ENCODE measurements at regions not wholly inside any gene's neighbourhood (a gene's known extent, or its start where the extent isn't known, plus 50 kb on each side); places are given as distances from the start of the nearest gene placed in this dataset.
A peak's percentile ranks its signal among the peaks of the same experiment; 100 is the strongest.

GRCh38 chr1:232335261-232335660 lies 294.7 kb downstream of the SIPA1L2 start:
- ChIA-PET CTCF (no interaction called here), POLR2A (ENCODE audit: unreplicated experiment) (no interaction called here)
- DNase-seq (no peak), ATAC-seq (no peak)
- Histone ChIP-seq H3K27me3 (ENCODE audit: low read length) (no peaks in the 10 kb centered on the region), H3K9me3 (ENCODE audit: low read length) (no peaks in the 10 kb centered on the region), H3K27ac (ENCODE audit: low read length) (no peak overlapping the region), H3K79me2 (ENCODE audit: low read length) (no peaks in the 10 kb centered on the region), H4K20me1 (ENCODE audit: low read length) (no peaks in the 10 kb centered on the region), H2AFZ (ENCODE audit: low read length) (no peak overlapping the region), H3F3A (ENCODE audit: low read length, unreplicated experiment) (no peaks in the 10 kb centered on the region), H3K36me3 (ENCODE audit: low read depth, low read length) (no peaks in the 10 kb centered on the region), H3K9ac (ENCODE audit: low read length) (no peak overlapping the region), H3K4me1 (ENCODE audit: insufficient read depth, low read length) (peaks cover 15% of the 10 kb centered on the region), H3K4me2 (ENCODE audit: low read length) (no peak overlapping the region), H3K4me3 (ENCODE audit: low read length) (no peak overlapping the region), H3K9me2 (replicated peaks; ENCODE audit: low read length) (no peaks in the 10 kb centered on the region)
- intact Hi-C loops (cut with micrococcal nuclease) = no loop called here
- TF ChIP-seq, protein P1, sequence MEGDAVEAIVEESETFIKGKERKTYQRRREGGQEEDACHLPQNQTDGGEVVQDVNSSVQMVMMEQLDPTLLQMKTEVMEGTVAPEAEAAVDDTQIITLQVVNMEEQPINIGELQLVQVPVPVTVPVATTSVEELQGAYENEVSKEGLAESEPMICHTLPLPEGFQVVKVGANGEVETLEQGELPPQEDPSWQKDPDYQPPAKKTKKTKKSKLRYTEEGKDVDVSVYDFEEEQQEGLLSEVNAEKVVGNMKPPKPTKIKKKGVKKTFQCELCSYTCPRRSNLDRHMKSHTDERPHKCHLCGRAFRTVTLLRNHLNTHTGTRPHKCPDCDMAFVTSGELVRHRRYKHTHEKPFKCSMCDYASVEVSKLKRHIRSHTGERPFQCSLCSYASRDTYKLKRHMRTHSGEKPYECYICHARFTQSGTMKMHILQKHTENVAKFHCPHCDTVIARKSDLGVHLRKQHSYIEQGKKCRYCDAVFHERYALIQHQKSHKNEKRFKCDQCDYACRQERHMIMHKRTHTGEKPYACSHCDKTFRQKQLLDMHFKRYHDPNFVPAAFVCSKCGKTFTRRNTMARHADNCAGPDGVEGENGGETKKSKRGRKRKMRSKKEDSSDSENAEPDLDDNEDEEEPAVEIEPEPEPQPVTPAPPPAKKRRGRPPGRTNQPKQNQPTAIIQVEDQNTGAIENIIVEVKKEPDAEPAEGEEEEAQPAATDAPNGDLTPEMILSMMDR (conservative IDR thresholded peaks at IDR 0.05; ENCODE audit: low read depth, low read length) = no peak
- TF ChIP-seq EZH2 (IDR thresholded peaks at IDR 0.05; ENCODE audit: low read length, unreplicated experiment) = no peak
- no peak for TF ChIP-seq EZH2phosphoT487 (IDR thresholded peaks at IDR 0.05; ENCODE audit: borderline replicate concordance, low read length)
- BruUV-seq (replicated peaks) = no TSS peak

DNA sequence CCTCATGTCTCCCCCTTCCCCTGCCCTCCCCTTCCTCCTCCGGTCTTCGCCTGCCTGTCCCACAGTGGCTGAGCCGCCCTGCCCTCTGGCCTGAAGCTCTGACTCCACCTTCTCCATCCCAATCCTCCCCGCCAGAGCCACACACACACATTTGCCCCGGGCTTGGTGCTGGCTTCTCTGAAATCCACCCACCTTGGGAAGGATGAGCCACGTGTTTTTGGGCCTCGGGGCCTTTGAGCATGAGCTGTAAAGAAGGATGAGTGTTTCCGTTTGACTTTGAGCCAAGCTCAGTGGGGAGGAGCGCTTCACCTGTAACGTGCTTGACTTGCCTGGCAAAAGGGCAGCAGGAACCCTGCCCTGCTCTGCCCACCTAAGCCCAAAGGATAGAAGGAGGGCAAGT lies 295.1 kb downstream of the SIPA1L2 start:
- Histone ChIP-seq H3K79me2 (ENCODE audit: low read length) (no peaks in the 10 kb centered on the region), H3K9me3 (ENCODE audit: low read length) (no peaks in the 10 kb centered on the region), H3K9me2 (replicated peaks; ENCODE audit: low read length) (no peaks in the 10 kb centered on the region), H3K9ac (ENCODE audit: low read length) (no peak overlapping the region), H3K4me3 (ENCODE audit: low read length) (no peak overlapping the region), H4K20me1 (ENCODE audit: low read length) (no peaks in the 10 kb centered on the region), H3K36me3 (ENCODE audit: low read depth, low read length) (no peaks in the 10 kb centered on the region), H3K4me1 (ENCODE audit: insufficient read depth, low read length) (peaks cover 15% of the 10 kb centered on the region), H3K27me3 (ENCODE audit: low read length) (no peaks in the 10 kb centered on the region), H3K27ac (ENCODE audit: low read length) (no peak overlapping the region), H3K4me2 (ENCODE audit: low read length) (no peak overlapping the region), H2AFZ (ENCODE audit: low read length) (0 out of 2 replicates have a peak overlapping the region, but pooled peaks have one; percentile 20), H3F3A (ENCODE audit: low read length, unreplicated experiment) (no peaks in the 10 kb centered on the region)
- intact Hi-C loops (cut with micrococcal nuclease) = no loop called here
- TF ChIP-seq EZH2 (IDR thresholded peaks at IDR 0.05; ENCODE audit: low read length, unreplicated experiment) (no peak), EZH2phosphoT487 (IDR thresholded peaks at IDR 0.05; ENCODE audit: borderline replicate concordance, low read length) (no peak)
- CTCF ChIA-PET = no interaction called here
- BruUV-seq (replicated peaks) = no TSS peak
- DNase-seq (peak; percentile 94), ATAC-seq (peak; percentile 29; the same call in 1 of the 2 replicates)
- POLR2A ChIA-PET (ENCODE audit: unreplicated experiment) = no interaction called here

DNA sequence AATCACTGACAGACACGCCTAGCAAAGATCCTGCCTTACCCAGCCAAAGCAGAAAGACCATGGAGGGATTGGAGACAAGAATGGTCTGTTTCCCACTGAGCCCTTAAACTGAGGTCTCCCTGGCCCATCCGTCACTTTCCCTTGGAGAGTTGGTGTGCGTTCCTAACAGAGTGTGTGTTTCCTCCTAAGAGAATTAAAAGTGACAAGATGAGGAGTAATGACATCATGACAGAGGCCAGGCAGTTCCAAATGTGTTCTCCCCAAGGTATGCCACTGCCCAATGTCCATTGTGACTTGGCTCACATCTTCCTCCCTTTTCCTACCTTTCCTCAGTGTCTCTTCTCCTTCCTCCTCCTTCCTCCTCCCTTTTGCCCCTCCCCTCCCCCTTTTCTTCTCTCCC lies 295.7 kb downstream of the SIPA1L2 start:
- Histone ChIP-seq H3K27ac (ENCODE audit: low read length) (no peak overlapping the region), H2AFZ (ENCODE audit: low read length) (no peak overlapping the region), H3K9me2 (replicated peaks; ENCODE audit: low read length) (no peaks in the 10 kb centered on the region), H3K4me3 (ENCODE audit: low read length) (no peak overlapping the region), H3K9ac (ENCODE audit: low read length) (no peak overlapping the region), H3K79me2 (ENCODE audit: low read length) (no peaks in the 10 kb centered on the region), H3F3A (ENCODE audit: low read length, unreplicated experiment) (no peaks in the 10 kb centered on the region), H4K20me1 (ENCODE audit: low read length) (no peaks in the 10 kb centered on the region), H3K36me3 (ENCODE audit: low read depth, low read length) (no peaks in the 10 kb centered on the region), H3K9me3 (ENCODE audit: low read length) (no peaks in the 10 kb centered on the region), H3K4me1 (ENCODE audit: insufficient read depth, low read length) (peaks cover 15% of the 10 kb centered on the region), H3K4me2 (ENCODE audit: low read length) (no peak overlapping the region), H3K27me3 (ENCODE audit: low read length) (no peaks in the 10 kb centered on the region)
- TF ChIP-seq, protein P1 (conservative IDR thresholded peaks at IDR 0.05; ENCODE audit: low read depth, low read length) = no peak
- DNase-seq = no peak
- ATAC-seq = no peak
- POLR2A ChIA-PET (ENCODE audit: unreplicated experiment) = no interaction called here
- CTCF ChIA-PET = no interaction called here
- BruUV-seq (replicated peaks) = no TSS peak
- intact Hi-C loops (cut with micrococcal nuclease) = no loop called here

All from PC-3 (cell line).